Erythroblast (primary cell): ENCODE measurements at regions not wholly inside any gene's neighbourhood (a gene's known extent, or its start where the extent isn't known, plus 50 kb on each side); places are given as distances from the start of the nearest gene placed in this dataset.

Source experiments
- GATA1 ChIP-seq: IDR thresholded peaks from 2 replicates; pipeline ENCODE4 v1.6.1; 2011; ENCODE audit warnings: low read depth, mild to moderate bottlenecking, control low read depth, low read length, moderate library complexity
- POLR2A ChIP-seq: IDR thresholded peaks from 2 replicates; pipeline ENCODE4 v1.6.1; 2011; ENCODE audit warnings: mild to moderate bottlenecking, low read length

- TF ChIP-seq POLR2A (no peak), GATA1 (no peak)
Measured at GRCh38 chr3:164387236-164387635, 691.1 kb downstream of the SI start.
